Spleen (tissue), 11 donors: ENCODE measurements at regions not wholly inside any gene's neighbourhood (a gene's known extent, or its start where the extent isn't known, plus 50 kb on each side); places are given as distances from the start of the nearest gene placed in this dataset.

Experiments used
- DNase-seq: peaks from one replicate; pipeline ENCODE4 v3.0.0-alpha.2; 2020
- H3K27ac ChIP-seq, 8 donors: fragments of 200-600 bp; sonication (generic) in 7 of 8; 1 replicate in 4 of 8; 2 replicates in 4 of 8; pipeline versions ENCODE4 v1.5.0 to v1.8.0; 2016 to 2021; ENCODE audit warnings: inconsistent platforms in 4 of 8, mild to moderate bottlenecking in 4 of 8, moderate library complexity in 1 of 8
- H3K27me3 ChIP-seq, 7 donors: fragments of 200-600 bp; sonication (generic) in 6 of 7; replicated peaks in 1 of 7; 1 replicate in 4 of 7; 2 replicates in 3 of 7; pipeline versions ENCODE4 v1.5.0 to v1.8.0; 2016 to 2021; ENCODE audit warnings: inconsistent platforms in 3 of 7, mild to moderate bottlenecking in 1 of 7
- H3K36me3 ChIP-seq, 6 donors: fragments of 200-600 bp; sonication (generic) in 5 of 6; 1 replicate in 4 of 6; 2 replicates in 2 of 6; pipeline versions ENCODE4 v1.5.0 to v1.8.0; 2016 to 2021; ENCODE audit warnings: inconsistent platforms in 2 of 6
- H3K4me1 ChIP-seq, 6 donors: fragments of 200-600 bp; sonication (generic) in 5 of 6; 1 replicate in 3 of 6; 2 replicates in 3 of 6; pipeline versions ENCODE4 v1.5.0 to v1.8.0; 2016 to 2021; ENCODE audit warnings: inconsistent platforms in 3 of 6
- H3K4me3 ChIP-seq, 8 donors: fragments of 200-600 bp; sonication (generic) in 7 of 8; 1 replicate in 4 of 8; 2 replicates in 4 of 8; pipeline versions ENCODE4 v1.5.0 to v1.8.0; 2016 to 2021; ENCODE audit warnings: inconsistent platforms in 4 of 8, mild to moderate bottlenecking in 4 of 8, moderate library complexity in 2 of 8
- H3K9me3 ChIP-seq, 8 donors: fragments of 200-600 bp; sonication (generic) in 7 of 8; 1 replicate in 4 of 8; 2 replicates in 4 of 8; pipeline versions ENCODE4 v1.5.0 to v1.8.0; 2016 to 2021; ENCODE audit warnings: inconsistent platforms in 4 of 8
- CTCF ChIP-seq, 11 experiments: fragments of 200-600 bp in 7 of 11; fragments of 450-650 bp in 4 of 11; sonication (generic) in 4 of 11; IDR thresholded peaks in 8 of 11; conservative IDR thresholded peaks in 3 of 11; 1 replicate in 7 of 11; 2 replicates in 4 of 11; pipeline versions ENCODE4 v1.4.0 to v1.8.0; 2016 to 2021; ENCODE audit warnings: antibody characterized with exemption in 11 of 11, inconsistent platforms in 4 of 11, mild to moderate bottlenecking in 1 of 11
- POLR2A ChIP-seq, 3 donors: fragments of 450-650 bp; IDR thresholded peaks; one replicate each; pipeline ENCODE4 v1.5.1; 2017; ENCODE audit warnings: antibody characterized with exemption in 3 of 3, mild to moderate bottlenecking in 1 of 3
- POLR2AphosphoS5 ChIP-seq, 3 donors: sonication (generic); formaldehyde crosslinking; IDR thresholded peaks; one replicate each; pipeline ENCODE4 v1.5.1; 2017; ENCODE audit warnings: antibody characterized with exemption in 3 of 3
- WGBS, 5 donors: extraction: QIAGEN DNeasy Blood & Tissue Kit in 3 of 5; methylation state at CpG; one replicate each; pipeline versions ENCODE4 v1.1.5 to v1.1.7; 2013 to 2018; 5-methylcytosine and 5-hydroxymethylcytosine counted together
- intact Hi-C: fragments of 100-400 bp; cut with DNase I; formaldehyde crosslinking; loops from one replicate; pipeline ENCODE4 v1.15.0; 2023; ENCODE audit warnings: low total_unique reads
- donor health status: healthy with polysubstance abuse.
- donor health status: DM: no; HTN: no; CAD: no; lungs with moderate emphysema.
- donor health status: DM: no; HTN: no; CAD: no.
- donor health status: Bipolar disorder and iron deficiency.
- donor health status: healthy.
- donor health status: DM: no; HTN: no; CAD: no.
- donor health status: DM: yes; HTN: yes; CAD: no.

GRCh38 chr16:62583414-62583813 lies 547.2 kb upstream of the CDH8 start:
- no peak overlapping the region for H3K27ac ChIP-seq
- no peaks in the 10 kb centered on the region for H3K27me3 ChIP-seq
- TF ChIP-seq POLR2AphosphoS5 (IDR thresholded peaks at IDR 0.05) = no peak
- no peak for TF ChIP-seq CTCF (IDR thresholded peaks at IDR 0.05 in 8 of 11, conservative IDR thresholded peaks at IDR 0.05 in 3 of 11)
- no peak for TF ChIP-seq POLR2A (IDR thresholded peaks at IDR 0.05)
- H3K9me3 ChIP-seq = peaks cover 0 to 10% (median 4%) of the 10 kb centered on the region in 8 donors
- no peak overlapping the region for H3K4me3 ChIP-seq
- intact Hi-C loops = no loop called here
- no peak for DNase-seq
- whole genome bisulfite sequencing, 5 donors = 80 to 93% (median 87%) methylated on average over 2 of the region's 2 CpGs
- H3K36me3 ChIP-seq = no peaks in the 10 kb centered on the region
- no peaks in the 10 kb centered on the region for H3K4me1 ChIP-seq

- H3K27me3 ChIP-seq = no peaks in the 10 kb centered on the region
- WGBS, 5 donors = 71 to 92% (median 86%) methylated on average over 1 of the region's 1 CpG
- H3K36me3 ChIP-seq = no peaks in the 10 kb centered on the region
- no peak for DNase-seq
- no peak overlapping the region for H3K4me3 ChIP-seq
- intact Hi-C loops = no loop called here
- no peaks in the 10 kb centered on the region for H3K4me1 ChIP-seq
- TF ChIP-seq POLR2AphosphoS5 (IDR thresholded peaks at IDR 0.05) (no peak), POLR2A (IDR thresholded peaks at IDR 0.05) (no peak)
- peaks cover 0 to 26% (median 0%) of the 10 kb centered on the region in 8 donors for H3K9me3 ChIP-seq
- no peak overlapping the region for H3K27ac ChIP-seq
Measured at GRCh38 chr16:62573466-62573865, 537.2 kb upstream of the CDH8 start.

- H3K4me3 ChIP-seq = no peak overlapping the region
- H3K36me3 ChIP-seq = no peaks in the 10 kb centered on the region
- WGBS, 5 donors = 76 to 84% (median 80%) methylated on average over 2 of the region's 2 CpGs
- DNase-seq = no peak
- no peaks in the 10 kb centered on the region for H3K4me1 ChIP-seq
- H3K27ac ChIP-seq = no peak overlapping the region
- intact Hi-C loops = no loop called here
- TF ChIP-seq POLR2AphosphoS5 (IDR thresholded peaks at IDR 0.05) (no peak), CTCF (IDR thresholded peaks at IDR 0.05 in 8 of 11, conservative IDR thresholded peaks at IDR 0.05 in 3 of 11) (no peak), POLR2A (IDR thresholded peaks at IDR 0.05) (no peak)
- H3K9me3 ChIP-seq = peaks cover 0 to 26% (median 0%) of the 10 kb centered on the region in 8 donors
- H3K27me3 ChIP-seq = no peaks in the 10 kb centered on the region
Measured at GRCh38 chr16:62568926-62569325, 532.7 kb upstream of the CDH8 start.

- Histone ChIP-seq H3K27me3 (no peaks in the 10 kb centered on the region), H3K27ac (no peak overlapping the region), H3K36me3 (no peaks in the 10 kb centered on the region), H3K9me3 (peaks cover 0 to 13% (median 0%) of the 10 kb centered on the region in 8 donors), H3K4me1 (no peaks in the 10 kb centered on the region), H3K4me3 (no peak overlapping the region)
- 68 to 94% (median 81%) methylated on average over 1 of the region's 1 CpG for WGBS, 5 donors
- TF ChIP-seq POLR2AphosphoS5 (IDR thresholded peaks at IDR 0.05) = no peak
- no peak for TF ChIP-seq POLR2A (IDR thresholded peaks at IDR 0.05)
- TF ChIP-seq CTCF (IDR thresholded peaks at IDR 0.05 in 8 of 11, conservative IDR thresholded peaks at IDR 0.05 in 3 of 11) = no peak
- DNase-seq = no peak
- intact Hi-C loops = no loop called here
Measured at GRCh38 chr16:62565706-62566105, 529.5 kb upstream of the CDH8 start.

- intact Hi-C loops = no loop called here
- 64 to 80% (median 73%) methylated on average over 2 of the region's 2 CpGs for WGBS, 5 donors
- H3K27ac ChIP-seq = no peak overlapping the region
- H3K27me3 ChIP-seq = no peaks in the 10 kb centered on the region
- H3K4me3 ChIP-seq = no peak overlapping the region
- peaks cover 0 to 4% (median 0%) of the 10 kb centered on the region in 8 donors for H3K9me3 ChIP-seq
- no peaks in the 10 kb centered on the region for H3K4me1 ChIP-seq
- H3K36me3 ChIP-seq = no peaks in the 10 kb centered on the region
- TF ChIP-seq POLR2AphosphoS5 (IDR thresholded peaks at IDR 0.05) (no peak), POLR2A (IDR thresholded peaks at IDR 0.05) (no peak), CTCF (IDR thresholded peaks at IDR 0.05 in 8 of 11, conservative IDR thresholded peaks at IDR 0.05 in 3 of 11) (no peak)
- DNase-seq = no peak
Measured at GRCh38 chr16:62564291-62564690, 528.1 kb upstream of the CDH8 start.
